Gastrocnemius medialis (tissue), 4 donors: ENCODE measurements at regions not wholly inside any gene's neighbourhood (a gene's known extent, or its start where the extent isn't known, plus 50 kb on each side); places are given as distances from the start of the nearest gene placed in this dataset.

ENCODE experiments used
- ATAC-seq, 2 donors: fragments of 150-250 bp; one replicate each; pipeline ENCODE4 v1.9.1; 2016
- DNase-seq, 2 donors: peaks; one replicate each; pipeline ENCODE4 v3.0.0-alpha.2; 2019
- H3K27ac ChIP-seq, 4 donors: fragments of 200-600 bp; sonication (generic); 1 replicate in 1 of 4; 2 replicates in 3 of 4; pipeline ENCODE4 v1.5.1; 2016 to 2018; ENCODE audit warnings: mild to moderate bottlenecking in 2 of 4, moderate library complexity in 1 of 4
- H3K27me3 ChIP-seq, 3 donors: fragments of 200-600 bp; sonication (generic) in 2 of 3; 1 replicate in 1 of 3; 2 replicates in 2 of 3; pipeline versions ENCODE4 v1.5.1 to v1.6.0; 2016 to 2019; ENCODE audit warnings: mild to moderate bottlenecking in 1 of 3, moderate library complexity in 1 of 3
- H3K36me3 ChIP-seq, 2 donors: fragments of 200-600 bp; sonication (generic) in 1 of 2; one replicate each; pipeline ENCODE4 v1.5.1; 2017 to 2018
- H3K4me1 ChIP-seq, 2 donors: fragments of 200-600 bp; sonication (generic) in 1 of 2; one replicate each; pipeline ENCODE4 v1.5.1; 2016 to 2017; ENCODE audit warnings: mild to moderate bottlenecking in 2 of 2
- H3K4me3 ChIP-seq, 4 donors: fragments of 200-600 bp; sonication (generic) in 3 of 4; 1 replicate in 1 of 4; 2 replicates in 3 of 4; pipeline ENCODE4 v1.5.1; 2016 to 2019; ENCODE audit warnings: mild to moderate bottlenecking in 2 of 4
- H3K9me3 ChIP-seq, 3 donors: fragments of 200-600 bp; sonication (generic) in 2 of 3; 1 replicate in 1 of 3; 2 replicates in 2 of 3; pipeline ENCODE4 v1.5.1; 2016 to 2019
- POLR2A ChIP-seq, 2 donors: fragments of 450-650 bp; IDR thresholded peaks; one replicate each; pipeline ENCODE4 v1.6.1; 2017; ENCODE audit warnings: antibody characterized with exemption in 2 of 2, mild to moderate bottlenecking in 2 of 2, moderate library complexity in 2 of 2
- in situ Hi-C, 4 donors: fragments of 200-750 bp; cut with MboI; loops; one replicate each; pipeline versions ENCODE4 v1.15.0 to v1.8.0; 2017; ENCODE audit warnings: low sequenced_read_pairs in 4 of 4
- intact Hi-C: fragments of 100-400 bp; cut with DNase I; formaldehyde crosslinking; loops from one replicate; pipeline ENCODE4 v1.15.1; 2023; ENCODE audit warnings: low total_unique reads
- TF ChIP-seq, protein P1 (sequence below), 5 experiments: fragments of 450-650 bp in 3 of 5; fragments of 200-600 bp in 2 of 5; sonication (generic) in 2 of 5; IDR thresholded peaks in 4 of 5; conservative IDR thresholded peaks in 1 of 5; 1 replicate in 4 of 5; 2 replicates in 1 of 5; pipeline ENCODE4 v1.5.1; 2016 to 2019; ENCODE audit warnings: antibody characterized with exemption in 5 of 5, mild to moderate bottlenecking in 3 of 5, moderate library complexity in 3 of 5

DNA sequence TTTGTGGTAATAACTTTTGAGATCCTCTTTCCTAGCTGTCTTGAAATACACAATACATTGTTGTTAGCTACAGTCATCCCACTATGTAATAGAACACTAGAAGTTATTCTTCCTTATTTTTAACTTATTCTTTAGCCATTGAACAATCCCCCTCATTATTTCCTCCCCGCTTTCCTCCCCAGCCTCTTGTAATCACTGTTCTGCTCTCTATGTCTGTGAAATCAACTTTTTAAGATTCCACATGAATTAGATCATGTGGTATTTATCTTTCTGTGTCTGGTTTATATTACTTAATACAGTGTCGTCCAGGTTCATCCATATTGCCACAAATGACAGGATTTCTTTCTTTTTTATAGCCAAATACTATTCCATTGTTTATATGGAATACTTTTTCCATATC, 72.9 kb downstream of the SLC10A2 start:
- DNase-seq = no peak
- Histone ChIP-seq H3K27me3 (no peaks in the 10 kb centered on the region), H3K36me3 (no peaks in the 10 kb centered on the region), H3K4me1 (no peaks in the 10 kb centered on the region), H3K9me3 (no peaks in the 10 kb centered on the region), H3K4me3 (no peak overlapping the region), H3K27ac (no peak overlapping the region)
- no peak for TF ChIP-seq POLR2A (IDR thresholded peaks at IDR 0.05)
- TF ChIP-seq, protein P1, sequence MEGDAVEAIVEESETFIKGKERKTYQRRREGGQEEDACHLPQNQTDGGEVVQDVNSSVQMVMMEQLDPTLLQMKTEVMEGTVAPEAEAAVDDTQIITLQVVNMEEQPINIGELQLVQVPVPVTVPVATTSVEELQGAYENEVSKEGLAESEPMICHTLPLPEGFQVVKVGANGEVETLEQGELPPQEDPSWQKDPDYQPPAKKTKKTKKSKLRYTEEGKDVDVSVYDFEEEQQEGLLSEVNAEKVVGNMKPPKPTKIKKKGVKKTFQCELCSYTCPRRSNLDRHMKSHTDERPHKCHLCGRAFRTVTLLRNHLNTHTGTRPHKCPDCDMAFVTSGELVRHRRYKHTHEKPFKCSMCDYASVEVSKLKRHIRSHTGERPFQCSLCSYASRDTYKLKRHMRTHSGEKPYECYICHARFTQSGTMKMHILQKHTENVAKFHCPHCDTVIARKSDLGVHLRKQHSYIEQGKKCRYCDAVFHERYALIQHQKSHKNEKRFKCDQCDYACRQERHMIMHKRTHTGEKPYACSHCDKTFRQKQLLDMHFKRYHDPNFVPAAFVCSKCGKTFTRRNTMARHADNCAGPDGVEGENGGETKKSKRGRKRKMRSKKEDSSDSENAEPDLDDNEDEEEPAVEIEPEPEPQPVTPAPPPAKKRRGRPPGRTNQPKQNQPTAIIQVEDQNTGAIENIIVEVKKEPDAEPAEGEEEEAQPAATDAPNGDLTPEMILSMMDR (IDR thresholded peaks at IDR 0.05 in 4 of 5, conservative IDR thresholded peaks at IDR 0.05 in 1 of 5) = no peak
- in situ Hi-C loops (loop anchor here in 1 of 4 donors (10.0 kb wide), 1 partner anchor 61 kb away; no protein-coding TSS in a partner anchor), intact Hi-C loops (no loop called here)
- no peak for ATAC-seq

DNA sequence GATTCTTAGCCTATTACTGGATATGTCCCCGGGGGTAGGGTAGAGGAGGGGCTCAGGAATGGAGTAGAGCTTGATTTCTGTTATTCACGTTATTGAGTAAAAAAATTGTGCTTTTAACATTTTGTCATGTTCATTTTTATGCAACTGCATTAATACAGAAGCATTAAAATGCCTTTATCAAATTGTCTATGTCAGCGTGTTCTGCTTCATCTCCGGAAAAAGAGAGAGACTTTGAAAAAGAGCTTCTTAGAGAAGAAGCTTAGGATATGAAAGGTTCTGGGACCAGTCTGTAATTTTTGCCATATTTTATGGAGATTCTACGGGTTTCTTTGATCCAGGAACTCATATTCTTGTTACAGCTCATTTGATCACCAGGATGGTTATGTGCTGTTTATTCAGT, 82.0 kb downstream of the SLC10A2 start:
- TF ChIP-seq, protein P1 (IDR thresholded peaks at IDR 0.05 in 4 of 5, conservative IDR thresholded peaks at IDR 0.05 in 1 of 5) = no peak
- no peak for TF ChIP-seq POLR2A (IDR thresholded peaks at IDR 0.05)
- no peaks in the 10 kb centered on the region for H3K27me3 ChIP-seq
- H3K36me3 ChIP-seq = no peaks in the 10 kb centered on the region
- no peaks in the 10 kb centered on the region for H3K9me3 ChIP-seq
- intact Hi-C loops (loop anchor here (10.0 kb wide), 1 partner anchor 1779 kb away; no protein-coding TSS in a partner anchor), in situ Hi-C loops (no loop called here)
- ATAC-seq (no peak), DNase-seq (no peak)
- H3K27ac ChIP-seq = no peak overlapping the region
- H3K4me1 ChIP-seq = no peaks in the 10 kb centered on the region
- H3K4me3 ChIP-seq = no peak overlapping the region

DNA sequence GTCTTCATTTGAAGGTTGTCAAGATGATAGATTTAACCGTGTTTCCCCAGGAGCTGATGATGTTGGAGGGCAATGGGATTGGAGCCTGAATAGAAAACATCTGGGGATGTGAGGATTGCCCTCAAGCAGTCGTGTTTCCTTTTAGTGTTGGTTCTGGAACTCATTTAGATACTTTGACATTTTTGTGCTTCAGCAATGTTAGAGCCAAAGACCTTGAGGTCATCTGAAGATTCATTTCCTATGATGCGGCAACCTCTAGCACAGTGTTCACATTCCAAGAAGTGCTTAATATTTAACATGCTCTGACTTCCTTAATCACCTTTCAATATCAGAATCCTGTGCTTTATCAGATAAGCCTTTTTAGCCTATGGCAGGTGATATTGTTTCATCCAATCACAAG, 82.7 kb downstream of the SLC10A2 start:
- intact Hi-C loops = loop anchor here (10.0 kb wide), 1 partner anchor 1779 kb away; no protein-coding TSS in a partner anchor
- no peak for TF ChIP-seq POLR2A (IDR thresholded peaks at IDR 0.05)
- TF ChIP-seq, protein P1 (IDR thresholded peaks at IDR 0.05 in 4 of 5, conservative IDR thresholded peaks at IDR 0.05 in 1 of 5) = no peak
- H3K27ac ChIP-seq = no peak overlapping the region
- H3K4me3 ChIP-seq = no peak overlapping the region
- in situ Hi-C loops = no loop called here
- no peaks in the 10 kb centered on the region for H3K9me3 ChIP-seq
- no peak for ATAC-seq
- H3K4me1 ChIP-seq = no peaks in the 10 kb centered on the region
- no peaks in the 10 kb centered on the region for H3K27me3 ChIP-seq
- H3K36me3 ChIP-seq = no peaks in the 10 kb centered on the region
- DNase-seq = no peak

DNA sequence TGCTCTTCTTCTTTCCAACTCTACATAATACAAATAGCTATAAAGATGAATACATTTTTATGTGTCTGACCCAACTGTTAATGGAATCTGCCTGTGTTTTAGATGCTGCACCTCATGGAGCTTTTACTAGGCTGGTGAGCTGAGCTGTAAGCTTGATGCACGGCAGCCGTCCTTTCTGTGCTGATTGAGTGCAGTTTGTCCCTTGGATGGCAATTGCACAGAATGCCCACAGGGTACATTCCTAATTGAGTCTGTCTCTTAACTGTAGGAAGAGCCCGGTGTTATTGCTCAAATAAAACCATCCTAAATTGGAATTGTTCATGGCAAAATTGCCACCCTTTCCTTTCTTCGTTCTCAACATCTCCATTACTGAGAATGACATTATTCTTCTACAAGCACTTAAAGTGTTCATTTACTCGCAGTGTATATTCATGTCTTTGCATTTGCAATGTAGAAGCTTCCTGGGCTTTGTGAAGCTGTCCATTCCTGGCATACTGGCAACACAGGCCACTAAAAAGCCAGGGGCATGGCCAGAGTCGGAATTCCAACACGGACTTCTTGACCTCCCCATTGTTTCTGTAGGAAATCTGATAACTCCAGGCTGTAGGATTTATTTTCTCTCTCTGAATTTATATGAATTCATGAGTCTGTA, 85.8 kb downstream of the SLC10A2 start:
- intact Hi-C loops (loop anchor here (10.0 kb wide), 1 partner anchor 1776 kb away; no protein-coding TSS in a partner anchor), in situ Hi-C loops (no loop called here)
- ATAC-seq = no peak
- no peaks in the 10 kb centered on the region for H3K27me3 ChIP-seq
- no peak for DNase-seq
- TF ChIP-seq, protein P1 (IDR thresholded peaks at IDR 0.05 in 4 of 5, conservative IDR thresholded peaks at IDR 0.05 in 1 of 5) = no peak
- TF ChIP-seq POLR2A (IDR thresholded peaks at IDR 0.05) = no peak
- H3K9me3 ChIP-seq = no peaks in the 10 kb centered on the region
- no peak overlapping the region for H3K4me3 ChIP-seq
- no peak overlapping the region for H3K27ac ChIP-seq
- H3K36me3 ChIP-seq = no peaks in the 10 kb centered on the region
- no peaks in the 10 kb centered on the region for H3K4me1 ChIP-seq
